T-cell (primary cell): ENCODE measurements at regions not wholly inside any gene's neighbourhood (a gene's known extent, or its start where the extent isn't known, plus 50 kb on each side); places are given as distances from the start of the nearest gene placed in this dataset.

Experiments
- ATAC-seq, 4 experiments: fragments of 200-7000 bp in 3 of 4; fragments of 150-1000 bp in 1 of 4; cut with Tn5 transposase; replicated peaks in 1 of 4; 1 replicate in 3 of 4; 2 replicates in 1 of 4; pipeline ENCODE4 v1.10.0; 2021; ENCODE audit warnings: moderate library complexity in 3 of 4, mild to moderate bottlenecking in 2 of 4, moderate number of reproducible peaks in 1 of 4
- CTCF ChIA-PET, 2 donors: fragments of 300-600 bp; sonication (Branson Sonifier 250); formaldehyde crosslinking; loops; one replicate each; lab custom pipeline; 2022; ENCODE audit warnings: antibody characterized with exemption in 2 of 2; lab: Charles Lee
- POLR2A ChIA-PET, 2 donors: fragments of 300-600 bp; sonication (Branson Sonifier 250); formaldehyde crosslinking; loops; one replicate each; lab custom pipeline; 2022; ENCODE audit warnings: antibody characterized with exemption in 2 of 2; lab: Charles Lee
- DNase-seq, 35 experiments: peaks; one replicate each; pipeline versions ENCODE4 v3.0.0 to v3.0.0-alpha.2; 2013 to 2023
- H3K27ac ChIP-seq: one replicate; pipeline ENCODE4 v1.5.1; 2013; ENCODE audit warnings: low read length
- H3K27me3 ChIP-seq, 2 experiments: replicated peaks in 1 of 2; 1 replicate in 1 of 2; 2 replicates in 1 of 2; pipeline versions ENCODE4 v1.6.1 to v1.7.0; 2013; ENCODE audit warnings: low read length in 1 of 2, mixed read lengths in 1 of 2; ENCODE audit not compliant: control insufficient read depth in 2 of 2, insufficient read depth in 2 of 2; ENCODE audit errors: extremely low read depth in 1 of 2
- H3K36me3 ChIP-seq, 2 donors: 1 replicate in 1 of 2; 2 replicates in 1 of 2; pipeline versions ENCODE4 v1.6.1 to v1.7.0; 2013; ENCODE audit warnings: low read length in 1 of 2; ENCODE audit not compliant: control insufficient read depth in 2 of 2, insufficient read depth in 1 of 2; ENCODE audit errors: extremely low read depth in 1 of 2
- H3K4me1 ChIP-seq, 2 experiments: 1 replicate in 1 of 2; 2 replicates in 1 of 2; pipeline versions ENCODE4 v1.6.1 to v1.7.0; 2013; ENCODE audit warnings: low read length in 2 of 2, mixed read lengths in 1 of 2; ENCODE audit not compliant: insufficient read depth in 2 of 2, control insufficient read depth in 1 of 2; ENCODE audit errors: extremely low read depth in 1 of 2
- H3K4me3 ChIP-seq, 2 donors: 1 replicate in 1 of 2; 2 replicates in 1 of 2; pipeline versions ENCODE4 v1.5.1 to v1.7.0; 2013; ENCODE audit warnings: mild to moderate bottlenecking in 2 of 2, low read length in 1 of 2, moderate library complexity in 1 of 2; ENCODE audit not compliant: control insufficient read depth in 1 of 2; ENCODE audit errors: extremely low read depth in 1 of 2
- H3K9me3 ChIP-seq: 2 replicates; pipeline ENCODE4 v1.7.0; 2013
- H3K27ac Mint-ChIP-seq, 2 donors: one replicate each; pipeline ENCODE4 v1.8.0; 2020 to 2021; ENCODE audit warnings: mild to moderate bottlenecking in 2 of 2, mixed read lengths in 2 of 2
- H3K27me3 Mint-ChIP-seq, 2 donors: one replicate each; pipeline ENCODE4 v1.8.0; 2021 to 2022; ENCODE audit warnings: mixed read lengths in 2 of 2
- H3K36me3 Mint-ChIP-seq: one replicate; pipeline ENCODE4 v1.8.0; 2021; ENCODE audit warnings: mixed read lengths
- H3K4me1 Mint-ChIP-seq, 3 donors: one replicate each; pipeline ENCODE4 v1.8.0; 2020 to 2022; ENCODE audit warnings: mixed read lengths in 3 of 3, mild to moderate bottlenecking in 1 of 3
- H3K4me3 Mint-ChIP-seq, 3 donors: one replicate each; pipeline ENCODE4 v1.8.0; 2020 to 2022; ENCODE audit warnings: mild to moderate bottlenecking in 3 of 3, mixed read lengths in 3 of 3, moderate library complexity in 3 of 3
- H3K9me3 Mint-ChIP-seq, 3 donors: one replicate each; pipeline ENCODE4 v1.8.0; 2020 to 2022; ENCODE audit warnings: mixed read lengths in 3 of 3
- WGBS: methylation state at CpG from one replicate; pipeline ENCODE4 v1.1.5; 2013; ENCODE audit warnings: missing lambda C conversion rate; ENCODE audit not compliant: insufficient coverage; 5-methylcytosine and 5-hydroxymethylcytosine counted together

DNA sequence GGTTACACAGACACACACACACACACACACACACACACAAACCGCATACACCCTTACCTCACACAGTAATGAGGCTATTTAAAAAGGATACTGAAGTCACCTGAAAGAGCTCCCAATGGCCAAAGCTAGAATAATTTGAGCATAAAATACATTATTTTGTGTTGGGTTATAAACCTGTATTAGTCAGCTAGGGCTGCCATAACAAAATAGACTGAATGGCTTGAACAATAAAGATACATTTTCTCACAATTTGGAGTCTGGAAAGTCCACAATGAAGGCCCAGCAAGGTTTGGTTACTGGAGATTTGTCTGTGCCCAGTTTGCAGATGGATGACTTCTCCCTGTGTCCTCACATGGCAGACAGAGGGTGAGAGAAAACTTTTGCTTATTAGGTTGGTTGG lies 605.4 kb upstream of the REG3G start:
- no peaks in the 10 kb centered on the region for H3K36me3 Mint-ChIP-seq
- ChIA-PET CTCF (no interaction called here), POLR2A (no interaction called here)
- Histone ChIP-seq H3K9me3 (no peaks in the 10 kb centered on the region), H3K27me3 (no peaks in the 10 kb centered on the region), H3K4me1 (no peaks in the 10 kb centered on the region), H3K4me3 (no peak overlapping the region), H3K36me3 (no peaks in the 10 kb centered on the region), H3K27ac (no peak overlapping the region)
- no peak overlapping the region for H3K4me3 Mint-ChIP-seq
- ATAC-seq: no peak
- DNase-seq: no peak
- H3K27me3 Mint-ChIP-seq: no peaks in the 10 kb centered on the region
- no CpG with 5 or more reads among the region's 1 CpG for WGBS
- no peak overlapping the region for H3K27ac Mint-ChIP-seq
- H3K4me1 Mint-ChIP-seq: no peaks in the 10 kb centered on the region
- peaks cover 14 to 41% (median 18%) of the 10 kb centered on the region in 3 donors for H3K9me3 Mint-ChIP-seq

DNA sequence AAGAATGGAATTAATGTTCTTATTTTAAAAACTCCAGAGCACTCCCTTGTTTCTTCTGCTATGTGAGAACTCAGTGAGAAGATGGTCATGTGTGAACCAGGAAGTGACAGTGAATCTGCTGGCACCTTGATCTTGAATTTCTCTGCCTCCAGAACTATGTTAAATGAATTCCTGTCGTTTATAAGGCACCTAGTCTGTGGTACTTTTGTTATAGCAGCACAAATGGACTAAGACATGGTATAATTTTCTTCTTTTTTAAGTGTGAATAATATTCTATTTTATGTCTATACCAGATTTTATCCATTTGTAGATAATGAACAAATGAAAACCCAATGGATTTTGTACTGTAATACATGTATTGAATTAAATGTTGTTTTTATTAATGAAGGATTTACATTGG lies 601.9 kb upstream of the REG3G start:
- Histone ChIP-seq H3K4me1 (no peaks in the 10 kb centered on the region), H3K27ac (no peak overlapping the region), H3K36me3 (no peaks in the 10 kb centered on the region), H3K4me3 (no peak overlapping the region), H3K27me3 (no peaks in the 10 kb centered on the region), H3K9me3 (no peaks in the 10 kb centered on the region)
- Mint-ChIP-seq H3K27ac (no peak overlapping the region), H3K27me3 (no peaks in the 10 kb centered on the region), H3K4me1 (no peaks in the 10 kb centered on the region), H3K36me3 (no peaks in the 10 kb centered on the region), H3K9me3 (peaks cover 6 to 27% (median 12%) of the 10 kb centered on the region in 3 donors), H3K4me3 (no peak overlapping the region)
- ChIA-PET CTCF (no interaction called here), POLR2A (no interaction called here)
- DNase-seq (no peak), ATAC-seq (no peak)
- no CpG with 5 or more reads among the region's 1 CpG for WGBS

GRCh38 chr2:78427170-78427569 lies 598.3 kb upstream of the REG3G start:
- Histone ChIP-seq H3K27ac (no peak overlapping the region), H3K36me3 (no peaks in the 10 kb centered on the region), H3K4me3 (no peak overlapping the region), H3K9me3 (no peaks in the 10 kb centered on the region), H3K27me3 (no peaks in the 10 kb centered on the region), H3K4me1 (no peaks in the 10 kb centered on the region)
- Mint-ChIP-seq H3K9me3 (peaks cover 6 to 20% (median 10%) of the 10 kb centered on the region in 3 donors), H3K4me3 (no peak overlapping the region), H3K27me3 (no peaks in the 10 kb centered on the region), H3K4me1 (no peaks in the 10 kb centered on the region), H3K27ac (no peak overlapping the region), H3K36me3 (no peaks in the 10 kb centered on the region)
- 72% methylated on average over 2 of the region's 6 CpGs for whole genome bisulfite sequencing
- no peak for ATAC-seq
- ChIA-PET POLR2A (no interaction called here), CTCF (no interaction called here)
- no peak for DNase-seq

GRCh38 chr2:78431241-78431640 lies 594.3 kb upstream of the REG3G start:
- ChIA-PET CTCF (no interaction called here), POLR2A (no interaction called here)
- Mint-ChIP-seq H3K4me3 (no peak overlapping the region), H3K27me3 (no peaks in the 10 kb centered on the region), H3K27ac (no peak overlapping the region), H3K9me3 (peaks cover 4 to 33% (median 14%) of the 10 kb centered on the region in 3 donors), H3K36me3 (no peaks in the 10 kb centered on the region), H3K4me1 (no peaks in the 10 kb centered on the region)
- 83% methylated on average over 1 of the region's 3 CpGs for WGBS
- Histone ChIP-seq H3K27me3 (no peaks in the 10 kb centered on the region), H3K4me1 (no peaks in the 10 kb centered on the region), H3K27ac (no peak overlapping the region), H3K9me3 (no peaks in the 10 kb centered on the region), H3K36me3 (no peaks in the 10 kb centered on the region), H3K4me3 (no peak overlapping the region)
- ATAC-seq (no peak), DNase-seq (no peak)

DNA sequence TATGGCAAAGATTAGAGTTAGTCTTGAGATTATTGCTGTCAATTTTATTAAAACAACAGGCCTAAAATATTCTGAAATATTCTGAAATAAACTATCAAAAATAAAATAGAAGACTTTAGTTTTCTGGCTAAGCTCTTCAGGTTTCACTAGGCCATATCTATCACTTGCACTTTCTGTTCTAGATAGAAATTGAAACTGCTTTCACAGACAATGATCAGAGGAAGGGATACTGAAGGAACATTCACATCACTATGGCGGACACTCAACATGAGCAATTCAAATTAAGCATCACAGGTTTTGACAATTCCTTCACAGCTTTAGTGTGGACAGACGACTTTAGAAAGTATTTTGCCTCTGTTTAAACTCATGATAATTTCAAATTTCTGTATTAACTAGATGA lies 586.4 kb upstream of the REG3G start:
- H3K27me3 Mint-ChIP-seq: no peaks in the 10 kb centered on the region
- Histone ChIP-seq H3K36me3 (no peaks in the 10 kb centered on the region), H3K4me1 (no peaks in the 10 kb centered on the region), H3K27me3 (no peaks in the 10 kb centered on the region), H3K4me3 (no peak overlapping the region), H3K27ac (no peak overlapping the region), H3K9me3 (peaks cover 3% of the 10 kb centered on the region)
- CTCF ChIA-PET: no interaction called here
- WGBS: no CpG with 5 or more reads among the region's 2 CpGs
- no peaks in the 10 kb centered on the region for H3K36me3 Mint-ChIP-seq
- H3K4me3 Mint-ChIP-seq: no peak overlapping the region
- H3K27ac Mint-ChIP-seq: no peak overlapping the region
- H3K4me1 Mint-ChIP-seq: no peaks in the 10 kb centered on the region
- POLR2A ChIA-PET: no interaction called here
- DNase-seq (no peak), ATAC-seq (no peak)
- peaks cover 8 to 34% (median 14%) of the 10 kb centered on the region in 3 donors for H3K9me3 Mint-ChIP-seq

DNA sequence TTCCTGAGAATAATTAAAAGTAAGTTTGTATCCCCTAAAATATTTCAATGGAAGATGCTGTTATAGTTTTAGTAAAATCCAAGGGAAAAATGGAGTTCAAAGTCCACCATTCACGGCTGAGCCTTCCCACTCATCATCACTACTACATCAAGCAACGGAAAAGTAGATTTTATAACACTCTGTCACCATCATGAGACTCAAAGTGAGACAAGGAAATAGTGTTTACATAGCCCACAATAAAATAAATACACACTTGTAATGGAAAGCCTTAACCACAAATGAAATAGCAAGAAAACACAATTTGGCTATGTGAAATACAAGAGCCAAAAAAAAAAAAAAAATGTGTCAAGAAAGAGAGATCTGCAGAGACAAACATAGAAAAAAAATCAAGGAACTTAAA lies 569.9 kb upstream of the REG3G start:
- no peaks in the 10 kb centered on the region for H3K4me1 ChIP-seq
- Mint-ChIP-seq H3K4me3 (no peak overlapping the region), H3K36me3 (no peaks in the 10 kb centered on the region), H3K9me3 (peaks cover 8 to 25% (median 23%) of the 10 kb centered on the region in 3 donors), H3K27ac (no peak overlapping the region), H3K27me3 (no peaks in the 10 kb centered on the region), H3K4me1 (no peaks in the 10 kb centered on the region)
- H3K9me3 ChIP-seq: no peaks in the 10 kb centered on the region
- ATAC-seq: no peak
- no peaks in the 10 kb centered on the region for H3K36me3 ChIP-seq
- no CpG with 5 or more reads among the region's 2 CpGs for WGBS
- CTCF ChIA-PET: no interaction called here
- H3K27me3 ChIP-seq: no peaks in the 10 kb centered on the region
- DNase-seq: no peak
- no peak overlapping the region for H3K4me3 ChIP-seq
- POLR2A ChIA-PET: no interaction called here
- H3K27ac ChIP-seq: no peak overlapping the region

- no peaks in the 10 kb centered on the region for H3K27me3 ChIP-seq
- DNase-seq (no peak), ATAC-seq (no peak)
- H3K27ac ChIP-seq: no peak overlapping the region
- no peak overlapping the region for H3K4me3 ChIP-seq
- no peaks in the 10 kb centered on the region for H3K36me3 ChIP-seq
- ChIA-PET POLR2A (no interaction called here), CTCF (no interaction called here)
- Mint-ChIP-seq H3K4me1 (no peaks in the 10 kb centered on the region), H3K27ac (no peak overlapping the region), H3K36me3 (no peaks in the 10 kb centered on the region), H3K27me3 (no peaks in the 10 kb centered on the region), H3K9me3 (peaks cover 12 to 39% (median 34%) of the 10 kb centered on the region in 3 donors), H3K4me3 (no peak overlapping the region)
- 100% methylated on average over 1 of the region's 1 CpG for WGBS
- no peaks in the 10 kb centered on the region for H3K4me1 ChIP-seq
- H3K9me3 ChIP-seq: no peaks in the 10 kb centered on the region
Observed at GRCh38 chr2:78457269-78457668, 568.2 kb upstream of the REG3G start.
